ENCODE measurements at regions not wholly inside any gene's neighbourhood (a gene's known extent, or its start where the extent isn't known, plus 50 kb on each side); places are given as distances from the start of the nearest gene placed in this dataset.

GRCh38 chr10:128885573-128886555, 581.2 kb upstream of the MGMT start:
- DNase-seq: no peak

DNA sequence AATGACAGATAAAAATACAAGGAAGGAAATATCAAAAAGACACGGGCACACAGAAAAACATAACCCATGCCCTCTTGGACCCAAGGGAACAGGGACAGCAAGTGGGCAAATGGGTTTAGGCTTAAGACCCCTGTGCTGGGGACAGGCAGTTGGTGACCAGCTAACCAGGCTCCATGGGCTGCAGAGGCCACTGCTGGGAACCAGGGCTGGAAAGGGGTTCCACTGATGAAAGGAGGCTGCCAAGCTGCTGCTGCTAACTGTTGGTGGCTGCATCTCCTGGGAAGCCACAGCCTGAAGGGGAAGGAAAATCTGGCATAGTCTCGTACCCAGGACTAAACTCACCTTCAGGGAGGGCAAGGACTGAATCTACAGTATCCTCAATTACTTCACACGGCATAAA, 579.2 kb upstream of the MGMT start:
- DNase-seq: no peak

GRCh38 chr10:128892005-128892404, 575.0 kb upstream of the MGMT start:
- no peak for DNase-seq

DNA sequence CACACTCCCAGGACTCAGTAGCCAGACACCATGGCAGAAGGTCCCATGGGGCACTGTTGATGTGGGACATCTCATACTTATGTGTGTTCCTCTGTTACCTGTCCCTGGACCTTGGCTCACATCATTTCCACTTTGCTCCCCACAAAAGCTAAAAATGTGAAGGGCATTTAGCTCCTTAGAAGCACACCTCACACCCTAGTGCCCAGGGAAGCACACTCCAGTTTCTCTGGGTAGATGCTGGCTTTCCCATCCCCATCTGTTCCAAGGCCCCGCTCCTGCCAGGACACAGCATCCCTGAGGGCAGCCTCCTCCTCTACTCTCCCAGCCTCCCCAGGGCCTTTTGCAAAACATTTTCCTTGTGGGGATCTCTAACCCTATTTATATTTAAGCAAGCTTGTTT, 572.4 kb upstream of the MGMT start:
- no peak for DNase-seq

GRCh38 chr10:128895473-128895872, 571.6 kb upstream of the MGMT start:
- no peak for DNase-seq

- DNase-seq: no peak
These were observed 570.8 kb upstream of the MGMT start for GRCh38 chr10:128896116-128896795.

GRCh38 chr10:128896963-128897362, 570.1 kb upstream of the MGMT start:
- no peak for DNase-seq

DNA sequence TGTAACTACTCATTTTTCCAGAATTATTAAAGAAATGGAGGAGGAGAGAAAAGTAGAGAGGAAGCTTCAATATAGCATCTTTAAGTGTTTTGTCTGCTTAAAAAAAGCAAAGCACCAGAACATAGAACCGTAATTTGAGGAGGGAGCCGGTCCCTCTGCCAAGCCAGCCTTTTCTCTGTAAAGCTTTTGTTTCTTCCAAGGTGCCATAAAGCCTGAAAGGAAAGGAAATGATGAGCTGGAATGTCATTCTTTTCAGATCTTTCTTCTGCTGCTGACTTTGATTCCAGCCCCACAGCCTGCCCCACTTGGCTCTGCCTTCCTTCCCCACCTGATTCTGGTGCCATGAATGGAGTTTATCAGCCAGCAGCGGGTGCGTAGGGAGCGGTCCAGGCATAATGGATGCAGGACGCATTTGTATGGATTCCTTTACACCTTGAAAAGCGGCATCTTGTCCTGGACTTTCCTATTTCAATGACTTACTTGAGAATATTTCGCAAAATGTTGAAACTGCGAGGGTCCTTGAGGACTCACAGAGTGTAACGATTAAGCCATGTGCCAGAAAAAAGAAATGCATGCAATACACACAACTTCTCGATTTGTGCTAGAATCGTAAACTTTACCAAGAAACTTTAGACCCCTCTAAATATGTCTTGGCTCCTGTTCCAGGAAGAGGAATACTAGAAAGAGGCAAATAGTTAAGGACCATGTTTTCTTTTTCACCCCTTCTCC, 569.5 kb upstream of the MGMT start:
- DNase-seq: no peak

DNA sequence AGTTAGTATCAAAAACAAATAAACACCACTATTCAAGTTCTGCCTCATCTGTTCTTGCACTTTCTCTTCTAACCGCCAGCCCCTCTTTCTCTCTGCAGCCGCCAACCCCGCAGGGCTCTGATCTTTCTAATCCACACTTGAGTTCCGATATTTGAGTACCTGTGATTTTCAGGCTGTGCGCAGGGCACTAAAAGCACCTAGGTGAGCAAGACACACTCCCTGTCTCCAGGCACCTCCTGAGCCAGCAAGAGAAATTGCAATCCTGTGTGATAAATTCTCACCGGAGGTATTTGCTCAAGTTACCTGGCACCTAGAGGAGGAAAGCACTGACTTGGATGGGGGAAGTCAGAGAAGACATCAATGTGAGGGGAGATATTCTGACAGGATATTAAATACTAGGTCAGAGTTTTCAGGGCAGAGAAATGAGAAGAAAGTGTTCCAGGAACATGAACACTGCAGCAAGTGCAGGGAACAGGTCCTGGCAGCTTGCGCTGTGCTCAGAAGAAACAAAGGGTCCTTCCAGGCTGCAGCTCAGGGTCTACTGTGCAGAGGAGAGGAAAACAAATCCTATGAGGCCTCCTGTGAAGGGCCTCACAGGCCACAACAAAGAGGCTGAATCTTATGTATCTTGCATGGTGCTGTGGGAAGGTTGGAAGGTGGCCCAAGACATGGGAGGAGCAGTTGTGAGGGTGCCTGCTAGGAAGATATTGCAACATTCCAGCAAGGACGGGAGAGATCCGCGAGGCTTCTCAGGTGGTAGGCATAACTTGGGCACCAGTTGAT, 568.7 kb upstream of the MGMT start:
- DNase-seq: no peak

DNA sequence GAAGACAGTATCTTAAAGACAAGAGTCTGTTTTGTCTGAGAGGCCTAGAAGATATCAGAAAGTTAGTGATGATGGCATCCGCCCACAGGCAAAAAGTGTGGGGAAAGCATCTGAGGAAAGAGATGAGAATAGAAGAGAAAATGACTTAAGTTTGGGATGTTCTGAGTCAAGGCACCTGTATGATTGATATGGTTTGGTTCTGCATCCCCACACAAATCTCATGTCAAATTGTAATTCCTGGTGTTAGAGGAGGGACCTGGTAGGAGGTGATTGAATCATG, 568.2 kb upstream of the MGMT start:
- no peak for DNase-seq

GRCh38 chr10:128900456-128900855, 566.6 kb upstream of the MGMT start:
- no peak for DNase-seq

DNA sequence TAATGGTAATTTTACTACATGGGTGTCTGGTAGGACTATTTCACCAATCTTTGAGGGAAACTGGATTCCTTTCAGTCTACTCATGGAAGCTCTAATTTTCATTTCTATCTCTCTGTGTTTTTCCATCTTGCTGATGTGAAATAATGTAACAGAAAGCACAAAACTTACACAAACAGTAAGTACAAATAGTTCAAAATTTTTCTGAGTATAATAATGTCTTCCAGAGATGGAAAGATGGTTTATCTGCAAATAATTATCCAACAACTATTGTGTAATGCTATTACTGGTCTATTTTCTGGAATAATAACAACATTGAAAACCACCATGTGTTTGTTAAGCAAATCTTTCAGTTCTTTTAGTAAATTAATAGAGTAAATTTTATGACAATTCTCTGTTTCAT, 565.8 kb upstream of the MGMT start:
- no peak for DNase-seq

DNA sequence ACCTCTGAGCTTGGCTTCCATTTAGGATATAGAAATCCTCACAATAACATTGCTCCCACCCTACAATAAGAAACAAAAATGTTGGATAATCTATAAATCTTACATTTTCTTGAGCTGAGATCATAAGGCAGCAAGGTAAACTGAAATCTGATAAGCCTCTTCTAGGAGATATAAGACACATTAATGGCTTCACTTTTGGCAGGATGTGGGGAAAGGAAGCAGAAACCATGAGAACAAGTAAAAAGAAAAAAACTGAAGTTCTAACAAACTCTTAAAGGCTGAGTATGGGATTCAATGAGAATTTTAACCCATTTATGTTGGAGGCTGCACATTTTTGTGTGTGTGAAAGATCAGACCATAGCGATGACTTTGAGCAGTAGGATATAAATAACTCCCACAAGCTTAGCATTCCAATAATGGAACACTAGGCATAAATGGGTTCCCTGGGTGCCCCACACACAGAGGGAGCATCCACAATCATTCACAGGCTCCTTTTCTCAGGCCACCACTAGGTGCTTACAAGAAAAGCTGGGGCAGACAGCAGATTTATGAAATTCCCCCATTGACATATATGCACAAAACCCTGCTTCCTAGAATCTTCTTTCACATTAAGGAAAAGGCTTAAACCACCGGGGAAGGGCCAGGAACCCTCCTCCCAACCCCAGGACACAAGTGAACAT, 564.9 kb upstream of the MGMT start:
- no peak for DNase-seq

GRCh38 chr10:128907155-128907941, 559.7 kb upstream of the MGMT start:
- DNase-seq: no peak

DNA sequence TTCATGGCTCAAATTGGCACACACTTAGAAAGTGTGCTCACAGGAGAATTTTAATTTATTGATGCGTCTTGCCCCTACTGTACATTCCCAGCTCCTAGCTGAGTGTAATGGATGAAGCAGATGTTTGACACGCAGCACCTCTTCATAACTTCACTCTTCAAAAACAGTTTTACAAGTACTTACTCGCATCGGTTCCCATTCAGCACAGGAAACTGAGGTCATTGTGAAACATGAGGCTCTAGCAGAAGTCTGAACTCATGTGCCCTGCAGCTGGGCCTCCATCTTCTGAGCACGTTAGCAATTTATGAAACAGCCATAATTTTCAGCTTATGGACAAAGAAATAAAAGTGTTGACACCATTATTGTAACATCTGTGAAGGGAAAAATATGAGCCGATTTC, 558.9 kb upstream of the MGMT start:
- no peak for DNase-seq

DNA sequence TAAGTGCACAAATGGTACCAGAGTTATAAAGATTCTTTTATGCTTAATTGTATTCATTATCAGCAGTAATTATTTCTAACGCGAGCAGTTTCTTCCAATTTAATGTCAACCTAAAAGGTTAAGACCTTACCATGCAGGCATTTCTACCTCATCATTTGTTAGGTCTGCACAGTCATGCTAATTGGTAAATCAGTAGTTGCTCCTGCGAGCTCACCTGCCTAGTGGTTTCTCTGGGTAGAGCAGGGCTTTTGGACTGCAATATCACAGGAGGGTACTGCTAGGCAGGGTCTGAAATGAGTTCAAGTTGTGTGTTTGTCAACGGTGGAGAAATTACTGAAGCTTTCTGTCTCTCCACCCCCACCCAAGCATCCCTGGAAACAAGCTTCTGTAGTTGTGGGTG, 558.5 kb upstream of the MGMT start:
- DNase-seq: no peak

- DNase-seq: no peak
These were observed 554.3 kb upstream of the MGMT start for GRCh38 chr10:128912568-128913311.

- no peak for DNase-seq
These were observed 552.4 kb upstream of the MGMT start for GRCh38 chr10:128914681-128915080.

GRCh38 chr10:128915630-128916029, 551.4 kb upstream of the MGMT start:
- no peak for DNase-seq

GRCh38 chr10:128916383-128916782, 550.7 kb upstream of the MGMT start:
- DNase-seq: no peak

All from stimulated activated CD4-positive, alpha-beta T cell treated with anti-CD3 and anti-CD28 coated beads, Interleukin-4, amount 100 ng/mL, for 24 hours (primary cell).